ENCODE measurements at regions not wholly inside any gene's neighbourhood (a gene's known extent, or its start where the extent isn't known, plus 50 kb on each side); places are given as distances from the start of the nearest gene placed in this dataset.

DNA sequence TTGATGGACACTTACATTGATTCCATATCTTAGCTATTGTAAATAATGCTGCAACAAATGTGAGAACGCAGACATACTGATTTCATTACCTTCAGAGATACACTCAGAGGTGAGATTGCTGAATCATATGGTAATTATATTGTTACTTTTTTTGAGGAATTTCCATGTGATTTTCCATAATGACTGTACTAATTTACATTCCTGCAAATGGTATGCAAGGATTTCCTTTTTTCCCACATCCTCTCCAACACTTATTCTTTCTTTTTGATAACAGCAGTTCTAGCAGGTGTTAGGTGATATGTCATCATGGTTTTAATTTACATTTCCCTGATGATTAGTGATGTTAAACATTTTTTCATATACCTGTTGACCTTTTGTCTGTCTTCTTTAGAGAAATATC is 207.7 kb downstream of the C11orf87 start:
- no peaks in the 10 kb centered on the region for H3F3A ChIP-seq (replicated peaks; ENCODE audit: insufficient read depth)
- no peaks in the 10 kb centered on the region for H3K36me3 ChIP-seq (replicated peaks in 1 of 2; ENCODE audit: control insufficient read depth in 1 of 2, insufficient read depth in 2 of 2, low read length in 1 of 2)
- H2AFZ ChIP-seq (ENCODE audit: low read depth), result no peak overlapping the region
- no peak overlapping the region for H3K9ac ChIP-seq
- H3K4me1 ChIP-seq (ENCODE audit: control insufficient read depth in 1 of 2, insufficient read depth in 2 of 2, low read depth in 1 of 2, low read length in 1 of 2), result no peaks in the 10 kb centered on the region
- POLR2A ChIA-PET, result no interaction called here
- 0 out of 2 replicates have a peak, but pooled peaks cover 4% of the 10 kb centered on the region for H3K9me3 ChIP-seq
- TF ChIP-seq, protein P1, sequence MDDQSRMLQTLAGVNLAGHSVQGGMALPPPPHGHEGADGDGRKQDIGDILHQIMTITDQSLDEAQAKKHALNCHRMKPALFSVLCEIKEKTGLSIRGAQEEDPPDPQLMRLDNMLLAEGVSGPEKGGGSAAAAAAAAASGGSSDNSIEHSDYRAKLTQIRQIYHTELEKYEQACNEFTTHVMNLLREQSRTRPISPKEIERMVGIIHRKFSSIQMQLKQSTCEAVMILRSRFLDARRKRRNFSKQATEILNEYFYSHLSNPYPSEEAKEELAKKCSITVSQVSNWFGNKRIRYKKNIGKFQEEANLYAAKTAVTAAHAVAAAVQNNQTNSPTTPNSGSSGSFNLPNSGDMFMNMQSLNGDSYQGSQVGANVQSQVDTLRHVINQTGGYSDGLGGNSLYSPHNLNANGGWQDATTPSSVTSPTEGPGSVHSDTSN (IDR thresholded peaks at IDR 0.05), result no peak
- TF ChIP-seq MXI1 (IDR thresholded peaks at IDR 0.05; ENCODE audit: low read depth, low read length), result no peak
- TF ChIP-seq RXRA (IDR thresholded peaks at IDR 0.05; ENCODE audit: borderline replicate concordance, low read depth), result no peak
- TF ChIP-seq RFX5 (IDR thresholded peaks at IDR 0.05; ENCODE audit: low read length), result no peak
- no peak for TF ChIP-seq GATA2 (CRISPR knock-in tag; IDR thresholded peaks at IDR 0.05)
- TF ChIP-seq FOXJ3 (CRISPR knock-in tag; IDR thresholded peaks at IDR 0.05), result no peak
- TF ChIP-seq POLR2AphosphoS5 (IDR thresholded peaks at IDR 0.05; ENCODE audit: low read depth, low read length), result no peak
- no peak for TF ChIP-seq EP300 (IDR thresholded peaks at IDR 0.05; ENCODE audit: borderline replicate concordance in 1 of 2, low read depth in 1 of 2, low read length in 1 of 2)
- no peak for TF ChIP-seq EZH2phosphoT487 (IDR thresholded peaks at IDR 0.05; ENCODE audit: borderline replicate concordance, low read depth)
- no peak for TF ChIP-seq NRF1 (IDR thresholded peaks at IDR 0.05; ENCODE audit: low read depth, low read length)
- no peak for TF ChIP-seq TAF1 (IDR thresholded peaks at IDR 0.05; ENCODE audit: borderline replicate concordance, low read depth, low read length)
- TF ChIP-seq, protein P2, sequence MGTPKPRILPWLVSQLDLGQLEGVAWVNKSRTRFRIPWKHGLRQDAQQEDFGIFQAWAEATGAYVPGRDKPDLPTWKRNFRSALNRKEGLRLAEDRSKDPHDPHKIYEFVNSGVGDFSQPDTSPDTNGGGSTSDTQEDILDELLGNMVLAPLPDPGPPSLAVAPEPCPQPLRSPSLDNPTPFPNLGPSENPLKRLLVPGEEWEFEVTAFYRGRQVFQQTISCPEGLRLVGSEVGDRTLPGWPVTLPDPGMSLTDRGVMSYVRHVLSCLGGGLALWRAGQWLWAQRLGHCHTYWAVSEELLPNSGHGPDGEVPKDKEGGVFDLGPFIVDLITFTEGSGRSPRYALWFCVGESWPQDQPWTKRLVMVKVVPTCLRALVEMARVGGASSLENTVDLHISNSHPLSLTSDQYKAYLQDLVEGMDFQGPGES (IDR thresholded peaks at IDR 0.05; ENCODE audit: low read depth, low read length), result no peak
- no peak for TF ChIP-seq SIN3A (IDR thresholded peaks at IDR 0.05; ENCODE audit: borderline replicate concordance, low read depth, low read length)
- no peak overlapping the region for H3K27ac ChIP-seq (ENCODE audit: low read depth in 2 of 2, low read length in 1 of 2)
- CTCF ChIA-PET, result no interaction called here
- WGBS (ENCODE audit: low lambda C conversion rate), result 32% methylated on average over 1 of the region's 1 CpG
- H3K4me2 ChIP-seq, result no peak overlapping the region
- DNase-seq, result no peak
- no peaks in the 10 kb centered on the region for H3K79me2 ChIP-seq (ENCODE audit: insufficient read depth)
- H3K27me3 ChIP-seq (ENCODE audit: insufficient read depth), result no peaks in the 10 kb centered on the region
- no peaks in the 10 kb centered on the region for H3K9me2 ChIP-seq
- no peaks in the 10 kb centered on the region for H4K20me1 ChIP-seq (ENCODE audit: insufficient read depth)
- H3K4me3 ChIP-seq (ENCODE audit: low read depth in 2 of 2, low read length in 1 of 2), result no peak overlapping the region

DNA sequence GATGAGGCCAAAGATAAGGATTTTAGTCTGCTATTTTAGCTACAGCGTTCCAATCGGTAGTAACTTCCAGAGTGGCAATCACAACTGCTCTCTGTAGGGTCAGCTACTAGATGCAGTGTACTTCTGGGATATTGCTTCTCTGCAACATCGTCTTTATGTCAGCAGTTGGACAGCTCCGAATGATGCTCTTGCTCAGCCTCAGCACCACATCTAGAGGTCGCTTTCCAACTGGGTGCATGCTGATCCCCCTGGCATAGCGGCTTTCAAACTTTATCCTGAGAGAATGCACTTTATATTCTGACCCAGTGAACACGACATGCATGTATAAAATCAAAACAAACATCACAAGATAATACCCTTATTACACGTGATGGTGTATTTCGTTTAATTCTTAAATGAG is 219.6 kb downstream of the C11orf87 start:
- 45% methylated on average over 9 of the region's 9 CpGs for WGBS (ENCODE audit: low lambda C conversion rate)
- CTCF ChIA-PET, result interaction anchor here (1.4 kb wide), 1 partner anchor 943 kb away, joined by 3 read pairs; no protein-coding TSS in a partner anchor

More for the DNA sequence above, 219.6 kb downstream of the C11orf87 start:
- Histone ChIP-seq H3K79me2 (ENCODE audit: insufficient read depth) (no peaks in the 10 kb centered on the region), H3K4me1 (ENCODE audit: control insufficient read depth in 1 of 2, insufficient read depth in 2 of 2, low read depth in 1 of 2, low read length in 1 of 2) (peaks cover 0 to 25% of the 10 kb centered on the region in 2 experiments; a peak in 3 of 4 replicates), H3K9me3 (no peaks in the 10 kb centered on the region), H2AFZ (ENCODE audit: low read depth) (no peak overlapping the region), H3K27ac (ENCODE audit: low read depth in 2 of 2, low read length in 1 of 2) (no peak overlapping the region), H3K27me3 (ENCODE audit: insufficient read depth) (no peaks in the 10 kb centered on the region), H3K9ac (no peak overlapping the region), H3K4me2 (no peak overlapping the region), H3K36me3 (replicated peaks in 1 of 2; ENCODE audit: control insufficient read depth in 1 of 2, insufficient read depth in 2 of 2, low read length in 1 of 2) (no peaks in the 10 kb centered on the region), H4K20me1 (ENCODE audit: insufficient read depth) (no peaks in the 10 kb centered on the region), H3K4me3 (ENCODE audit: low read depth in 2 of 2, low read length in 1 of 2) (no peak overlapping the region), H3K9me2 (no peaks in the 10 kb centered on the region), H3F3A (replicated peaks; ENCODE audit: insufficient read depth) (no peaks in the 10 kb centered on the region)
- DNase-seq, result no peak
- TF ChIP-seq, protein P3, sequence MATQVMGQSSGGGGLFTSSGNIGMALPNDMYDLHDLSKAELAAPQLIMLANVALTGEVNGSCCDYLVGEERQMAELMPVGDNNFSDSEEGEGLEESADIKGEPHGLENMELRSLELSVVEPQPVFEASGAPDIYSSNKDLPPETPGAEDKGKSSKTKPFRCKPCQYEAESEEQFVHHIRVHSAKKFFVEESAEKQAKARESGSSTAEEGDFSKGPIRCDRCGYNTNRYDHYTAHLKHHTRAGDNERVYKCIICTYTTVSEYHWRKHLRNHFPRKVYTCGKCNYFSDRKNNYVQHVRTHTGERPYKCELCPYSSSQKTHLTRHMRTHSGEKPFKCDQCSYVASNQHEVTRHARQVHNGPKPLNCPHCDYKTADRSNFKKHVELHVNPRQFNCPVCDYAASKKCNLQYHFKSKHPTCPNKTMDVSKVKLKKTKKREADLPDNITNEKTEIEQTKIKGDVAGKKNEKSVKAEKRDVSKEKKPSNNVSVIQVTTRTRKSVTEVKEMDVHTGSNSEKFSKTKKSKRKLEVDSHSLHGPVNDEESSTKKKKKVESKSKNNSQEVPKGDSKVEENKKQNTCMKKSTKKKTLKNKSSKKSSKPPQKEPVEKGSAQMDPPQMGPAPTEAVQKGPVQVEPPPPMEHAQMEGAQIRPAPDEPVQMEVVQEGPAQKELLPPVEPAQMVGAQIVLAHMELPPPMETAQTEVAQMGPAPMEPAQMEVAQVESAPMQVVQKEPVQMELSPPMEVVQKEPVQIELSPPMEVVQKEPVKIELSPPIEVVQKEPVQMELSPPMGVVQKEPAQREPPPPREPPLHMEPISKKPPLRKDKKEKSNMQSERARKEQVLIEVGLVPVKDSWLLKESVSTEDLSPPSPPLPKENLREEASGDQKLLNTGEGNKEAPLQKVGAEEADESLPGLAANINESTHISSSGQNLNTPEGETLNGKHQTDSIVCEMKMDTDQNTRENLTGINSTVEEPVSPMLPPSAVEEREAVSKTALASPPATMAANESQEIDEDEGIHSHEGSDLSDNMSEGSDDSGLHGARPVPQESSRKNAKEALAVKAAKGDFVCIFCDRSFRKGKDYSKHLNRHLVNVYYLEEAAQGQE (IDR thresholded peaks at IDR 0.05; ENCODE audit: low read depth, low read length), result peak; percentile 97
- no peak for TF ChIP-seq FOXJ3 (CRISPR knock-in tag; IDR thresholded peaks at IDR 0.05)
- POLR2A ChIA-PET, result no interaction called here

All from SK-N-SH (cell line).